Osteocyte (in vitro differentiated cells): ENCODE measurements at regions not wholly inside any gene's neighbourhood (a gene's known extent, or its start where the extent isn't known, plus 50 kb on each side); places are given as distances from the start of the nearest gene placed in this dataset.

Source experiments
- DNase-seq: peaks from one replicate; pipeline ENCODE4 v3.0.0; 2021; ENCODE audit warnings: mixed read lengths; ENCODE audit not compliant: unreplicated experiment; ENCODE audit errors: extremely low spot score
- H3K27ac Mint-ChIP-seq: one replicate; pipeline ENCODE4 v1.8.0; 2021; ENCODE audit warnings: mild to moderate bottlenecking, mixed read lengths; ENCODE audit not compliant: unreplicated experiment
- H3K27me3 Mint-ChIP-seq: one replicate; pipeline ENCODE4 v1.8.0; 2021; ENCODE audit warnings: mixed read lengths; ENCODE audit not compliant: unreplicated experiment
- H3K36me3 Mint-ChIP-seq: one replicate; pipeline ENCODE4 v1.8.0; 2021; ENCODE audit warnings: mixed read lengths; ENCODE audit not compliant: unreplicated experiment
- H3K4me1 Mint-ChIP-seq: one replicate; pipeline ENCODE4 v1.8.0; 2021; ENCODE audit warnings: mixed read lengths; ENCODE audit not compliant: unreplicated experiment
- H3K4me3 Mint-ChIP-seq: one replicate; pipeline ENCODE4 v1.8.0; 2021; ENCODE audit warnings: mild to moderate bottlenecking, moderate library complexity, mixed read lengths; ENCODE audit not compliant: unreplicated experiment
- H3K9me3 Mint-ChIP-seq: one replicate; pipeline ENCODE4 v1.8.0; 2021; ENCODE audit warnings: mixed read lengths; ENCODE audit not compliant: unreplicated experiment
- TF ChIP-seq, protein P1 (sequence below): fragments of 200-600 bp; sonication (generic); IDR thresholded peaks from 2 replicates; pipeline ENCODE4 v1.5.0; 2021; ENCODE audit warnings: antibody characterized with exemption, mild to moderate bottlenecking, moderate library complexity

- no peaks in the 10 kb centered on the region for H3K4me1 Mint-ChIP-seq
- no peaks in the 10 kb centered on the region for H3K27me3 Mint-ChIP-seq
- H3K36me3 Mint-ChIP-seq, result no peaks in the 10 kb centered on the region
- TF ChIP-seq, protein P1, sequence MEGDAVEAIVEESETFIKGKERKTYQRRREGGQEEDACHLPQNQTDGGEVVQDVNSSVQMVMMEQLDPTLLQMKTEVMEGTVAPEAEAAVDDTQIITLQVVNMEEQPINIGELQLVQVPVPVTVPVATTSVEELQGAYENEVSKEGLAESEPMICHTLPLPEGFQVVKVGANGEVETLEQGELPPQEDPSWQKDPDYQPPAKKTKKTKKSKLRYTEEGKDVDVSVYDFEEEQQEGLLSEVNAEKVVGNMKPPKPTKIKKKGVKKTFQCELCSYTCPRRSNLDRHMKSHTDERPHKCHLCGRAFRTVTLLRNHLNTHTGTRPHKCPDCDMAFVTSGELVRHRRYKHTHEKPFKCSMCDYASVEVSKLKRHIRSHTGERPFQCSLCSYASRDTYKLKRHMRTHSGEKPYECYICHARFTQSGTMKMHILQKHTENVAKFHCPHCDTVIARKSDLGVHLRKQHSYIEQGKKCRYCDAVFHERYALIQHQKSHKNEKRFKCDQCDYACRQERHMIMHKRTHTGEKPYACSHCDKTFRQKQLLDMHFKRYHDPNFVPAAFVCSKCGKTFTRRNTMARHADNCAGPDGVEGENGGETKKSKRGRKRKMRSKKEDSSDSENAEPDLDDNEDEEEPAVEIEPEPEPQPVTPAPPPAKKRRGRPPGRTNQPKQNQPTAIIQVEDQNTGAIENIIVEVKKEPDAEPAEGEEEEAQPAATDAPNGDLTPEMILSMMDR, result no peak
- no peak overlapping the region for H3K27ac Mint-ChIP-seq
- H3K4me3 Mint-ChIP-seq, result no peak overlapping the region
- DNase-seq, result no peak
- peaks cover 4% of the 10 kb centered on the region for H3K9me3 Mint-ChIP-seq
Measured at GRCh38 chr5:20514145-20514544, 526.1 kb upstream of the CDH18 start.

DNA sequence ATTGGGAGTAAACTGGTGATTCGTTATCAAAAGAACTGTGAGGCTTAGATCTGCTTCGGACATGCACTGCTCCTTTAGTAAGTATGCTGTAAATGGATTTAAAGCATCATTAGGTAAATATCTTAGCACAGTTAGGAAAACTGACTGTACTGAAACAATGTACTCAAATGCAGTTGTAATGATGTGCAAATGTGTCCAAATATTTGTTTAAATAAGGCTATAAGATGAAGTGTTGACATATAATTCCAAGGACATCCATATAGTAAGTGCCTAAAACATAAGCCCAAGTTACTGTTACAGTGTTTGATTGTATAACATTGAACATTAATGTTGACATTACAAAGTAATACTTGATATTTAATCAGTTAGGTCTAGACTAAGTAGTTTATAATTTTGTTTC is 512.5 kb upstream of the CDH18 start:
- no peaks in the 10 kb centered on the region for H3K36me3 Mint-ChIP-seq
- H3K27me3 Mint-ChIP-seq, result no peaks in the 10 kb centered on the region
- no peaks in the 10 kb centered on the region for H3K4me1 Mint-ChIP-seq
- H3K4me3 Mint-ChIP-seq, result no peak overlapping the region
- H3K9me3 Mint-ChIP-seq, result no peaks in the 10 kb centered on the region
- TF ChIP-seq, protein P1, result no peak
- DNase-seq, result no peak
- no peak overlapping the region for H3K27ac Mint-ChIP-seq

DNA sequence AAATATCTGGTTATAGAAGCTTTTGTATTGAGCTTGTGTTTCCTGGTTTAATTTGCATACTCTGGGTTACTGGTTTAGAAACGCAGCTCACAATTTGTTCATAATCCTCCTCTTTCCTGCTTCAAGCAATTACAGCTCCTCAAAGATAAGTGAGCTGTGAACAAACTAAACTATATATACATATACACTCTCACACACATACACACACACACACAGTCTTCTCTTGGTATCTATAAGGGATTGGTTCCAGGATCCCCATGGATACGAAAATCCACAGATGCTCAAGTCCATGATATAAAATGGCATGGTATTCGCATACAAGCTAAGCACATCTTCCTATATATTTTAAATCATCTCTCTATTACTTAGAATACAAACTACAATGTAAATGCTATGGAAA is 510.9 kb upstream of the CDH18 start:
- Mint-ChIP-seq H3K9me3 (no peaks in the 10 kb centered on the region), H3K4me3 (no peak overlapping the region), H3K27me3 (no peaks in the 10 kb centered on the region), H3K36me3 (no peaks in the 10 kb centered on the region), H3K27ac (no peak overlapping the region), H3K4me1 (no peaks in the 10 kb centered on the region)
- TF ChIP-seq, protein P1, result no peak
- DNase-seq, result no peak

DNA sequence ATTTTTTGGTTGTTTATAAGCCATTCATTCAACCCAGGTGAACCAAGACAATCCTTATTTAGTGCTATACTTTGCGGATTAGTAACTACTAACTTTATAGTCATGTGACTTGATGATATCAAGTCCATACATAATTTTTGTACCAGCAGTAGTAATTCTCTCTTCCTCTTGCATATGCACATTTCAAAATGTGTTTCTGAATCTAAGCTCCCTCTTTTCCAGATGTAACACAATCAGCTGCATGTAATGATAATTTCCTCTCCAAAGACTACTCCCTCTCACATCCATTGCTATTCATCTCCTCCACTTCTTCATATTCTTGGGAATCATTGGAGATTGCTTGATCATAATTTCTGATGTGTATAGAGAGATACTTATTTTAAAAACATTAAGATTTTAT is 510.1 kb upstream of the CDH18 start:
- TF ChIP-seq, protein P1, result no peak
- no peaks in the 10 kb centered on the region for H3K9me3 Mint-ChIP-seq
- no peaks in the 10 kb centered on the region for H3K36me3 Mint-ChIP-seq
- no peaks in the 10 kb centered on the region for H3K4me1 Mint-ChIP-seq
- H3K27ac Mint-ChIP-seq, result no peak overlapping the region
- no peak overlapping the region for H3K4me3 Mint-ChIP-seq
- no peaks in the 10 kb centered on the region for H3K27me3 Mint-ChIP-seq
- DNase-seq, result no peak

DNA sequence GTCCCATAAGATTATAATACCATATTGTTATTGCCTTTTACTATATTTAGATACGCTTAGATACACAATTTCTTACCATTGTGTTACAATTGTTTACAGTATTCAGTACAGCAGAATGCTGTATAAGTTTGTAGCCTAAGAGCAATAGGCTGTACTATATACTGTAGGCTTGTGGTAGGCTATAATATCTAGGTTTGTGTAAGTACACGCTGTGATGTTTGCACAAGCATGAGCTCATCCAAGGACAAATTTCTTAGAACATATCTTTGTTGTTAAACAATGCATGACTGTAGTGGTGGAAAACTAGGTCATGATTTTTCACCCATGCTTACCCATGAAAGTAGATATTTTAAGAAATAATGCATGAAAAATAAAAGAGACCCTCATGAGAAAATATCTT is 509.4 kb upstream of the CDH18 start:
- Mint-ChIP-seq H3K4me1 (no peaks in the 10 kb centered on the region), H3K27ac (no peak overlapping the region), H3K9me3 (no peaks in the 10 kb centered on the region), H3K4me3 (no peak overlapping the region), H3K36me3 (no peaks in the 10 kb centered on the region), H3K27me3 (no peaks in the 10 kb centered on the region)
- no peak for DNase-seq
- TF ChIP-seq, protein P1, result no peak
